SK-N-SH (cell line): ENCODE measurements at regions not wholly inside any gene's neighbourhood (a gene's known extent, or its start where the extent isn't known, plus 50 kb on each side); places are given as distances from the start of the nearest gene placed in this dataset.

ENCODE experiments used
- CHD2 ChIP-seq: fragments of 150-350 bp; IDR thresholded peaks from 2 replicates; pipeline ENCODE4 v1.6.1; 2018; ENCODE audit warnings: low read length; ENCODE audit not compliant: partially characterized antibody
- EZH2phosphoT487 ChIP-seq: fragments of 200-600 bp; sonication (generic); IDR thresholded peaks from 2 replicates; pipeline ENCODE4 v1.6.1; 2017; ENCODE audit warnings: low read depth, mixed run types, mild to moderate bottlenecking, antibody characterized with exemption, moderate library complexity, borderline replicate concordance
- GABPA ChIP-seq: IDR thresholded peaks from 2 replicates; pipeline ENCODE4 v1.4.0; 2012; ENCODE audit warnings: low read depth, mild to moderate bottlenecking
- JUND ChIP-seq: IDR thresholded peaks from 2 replicates; pipeline ENCODE4 v1.4.0; 2012
- POLR2AphosphoS5 ChIP-seq: IDR thresholded peaks from 2 replicates; pipeline ENCODE4 v1.6.1; 2012; ENCODE audit warnings: low read depth, low read length
- SIN3A ChIP-seq: IDR thresholded peaks from 2 replicates; pipeline ENCODE4 v1.6.1; 2012; ENCODE audit warnings: low read depth, mild to moderate bottlenecking, low read length, moderate library complexity, borderline replicate concordance
- SMC3 ChIP-seq: IDR thresholded peaks from 2 replicates; pipeline ENCODE4 v1.6.1; 2012; ENCODE audit warnings: low read depth, low read length, improper control_type of control experiment
- TF ChIP-seq, protein P1 (sequence below): fragments of 200-600 bp; sonication (generic); IDR thresholded peaks from 2 replicates; pipeline ENCODE4 v1.6.1; 2017; ENCODE audit warnings: antibody characterized with exemption, mild to moderate bottlenecking, moderate library complexity
- TF ChIP-seq, protein P2 (sequence below): fragments of 150-350 bp; IDR thresholded peaks from 2 replicates; pipeline ENCODE4 v1.6.1; 2017; ENCODE audit warnings: antibody characterized with exemption, low read length, low read depth, borderline replicate concordance
- TF ChIP-seq, protein P3 (sequence below): IDR thresholded peaks from 2 replicates; pipeline ENCODE4 v1.6.1; 2012; ENCODE audit warnings: mild to moderate bottlenecking, low read depth, low read length, moderate library complexity

DNA sequence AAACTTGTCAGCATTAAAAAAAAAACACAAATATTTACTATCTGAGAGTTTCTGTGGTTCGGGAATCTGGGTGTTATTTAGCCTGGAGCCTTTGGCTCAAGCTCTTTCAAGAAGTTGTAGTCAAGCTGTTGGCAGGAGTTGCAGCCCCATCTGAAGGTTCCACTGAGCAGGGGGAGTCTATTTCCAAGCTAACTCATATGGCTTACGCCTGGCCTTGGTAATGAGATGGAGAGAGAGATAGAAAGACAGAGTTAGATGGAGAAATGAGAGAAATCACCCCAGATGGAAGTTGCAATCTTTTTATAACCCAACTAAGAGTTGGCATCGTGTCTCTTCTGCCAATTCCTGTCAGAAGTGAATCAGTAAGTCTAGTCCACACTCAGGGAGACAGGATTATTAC lies 1075.2 kb upstream of the SEMA6A start:
- TF ChIP-seq, protein P1, sequence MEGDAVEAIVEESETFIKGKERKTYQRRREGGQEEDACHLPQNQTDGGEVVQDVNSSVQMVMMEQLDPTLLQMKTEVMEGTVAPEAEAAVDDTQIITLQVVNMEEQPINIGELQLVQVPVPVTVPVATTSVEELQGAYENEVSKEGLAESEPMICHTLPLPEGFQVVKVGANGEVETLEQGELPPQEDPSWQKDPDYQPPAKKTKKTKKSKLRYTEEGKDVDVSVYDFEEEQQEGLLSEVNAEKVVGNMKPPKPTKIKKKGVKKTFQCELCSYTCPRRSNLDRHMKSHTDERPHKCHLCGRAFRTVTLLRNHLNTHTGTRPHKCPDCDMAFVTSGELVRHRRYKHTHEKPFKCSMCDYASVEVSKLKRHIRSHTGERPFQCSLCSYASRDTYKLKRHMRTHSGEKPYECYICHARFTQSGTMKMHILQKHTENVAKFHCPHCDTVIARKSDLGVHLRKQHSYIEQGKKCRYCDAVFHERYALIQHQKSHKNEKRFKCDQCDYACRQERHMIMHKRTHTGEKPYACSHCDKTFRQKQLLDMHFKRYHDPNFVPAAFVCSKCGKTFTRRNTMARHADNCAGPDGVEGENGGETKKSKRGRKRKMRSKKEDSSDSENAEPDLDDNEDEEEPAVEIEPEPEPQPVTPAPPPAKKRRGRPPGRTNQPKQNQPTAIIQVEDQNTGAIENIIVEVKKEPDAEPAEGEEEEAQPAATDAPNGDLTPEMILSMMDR: no peak
- TF ChIP-seq POLR2AphosphoS5 (no peak), SMC3 (no peak), JUND (no peak), CHD2 (no peak), EZH2phosphoT487 (no peak), SIN3A (no peak), GABPA (no peak)
- TF ChIP-seq, protein P2, sequence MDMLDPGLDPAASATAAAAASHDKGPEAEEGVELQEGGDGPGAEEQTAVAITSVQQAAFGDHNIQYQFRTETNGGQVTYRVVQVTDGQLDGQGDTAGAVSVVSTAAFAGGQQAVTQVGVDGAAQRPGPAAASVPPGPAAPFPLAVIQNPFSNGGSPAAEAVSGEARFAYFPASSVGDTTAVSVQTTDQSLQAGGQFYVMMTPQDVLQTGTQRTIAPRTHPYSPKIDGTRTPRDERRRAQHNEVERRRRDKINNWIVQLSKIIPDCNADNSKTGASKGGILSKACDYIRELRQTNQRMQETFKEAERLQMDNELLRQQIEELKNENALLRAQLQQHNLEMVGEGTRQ: no peak
- TF ChIP-seq, protein P3, sequence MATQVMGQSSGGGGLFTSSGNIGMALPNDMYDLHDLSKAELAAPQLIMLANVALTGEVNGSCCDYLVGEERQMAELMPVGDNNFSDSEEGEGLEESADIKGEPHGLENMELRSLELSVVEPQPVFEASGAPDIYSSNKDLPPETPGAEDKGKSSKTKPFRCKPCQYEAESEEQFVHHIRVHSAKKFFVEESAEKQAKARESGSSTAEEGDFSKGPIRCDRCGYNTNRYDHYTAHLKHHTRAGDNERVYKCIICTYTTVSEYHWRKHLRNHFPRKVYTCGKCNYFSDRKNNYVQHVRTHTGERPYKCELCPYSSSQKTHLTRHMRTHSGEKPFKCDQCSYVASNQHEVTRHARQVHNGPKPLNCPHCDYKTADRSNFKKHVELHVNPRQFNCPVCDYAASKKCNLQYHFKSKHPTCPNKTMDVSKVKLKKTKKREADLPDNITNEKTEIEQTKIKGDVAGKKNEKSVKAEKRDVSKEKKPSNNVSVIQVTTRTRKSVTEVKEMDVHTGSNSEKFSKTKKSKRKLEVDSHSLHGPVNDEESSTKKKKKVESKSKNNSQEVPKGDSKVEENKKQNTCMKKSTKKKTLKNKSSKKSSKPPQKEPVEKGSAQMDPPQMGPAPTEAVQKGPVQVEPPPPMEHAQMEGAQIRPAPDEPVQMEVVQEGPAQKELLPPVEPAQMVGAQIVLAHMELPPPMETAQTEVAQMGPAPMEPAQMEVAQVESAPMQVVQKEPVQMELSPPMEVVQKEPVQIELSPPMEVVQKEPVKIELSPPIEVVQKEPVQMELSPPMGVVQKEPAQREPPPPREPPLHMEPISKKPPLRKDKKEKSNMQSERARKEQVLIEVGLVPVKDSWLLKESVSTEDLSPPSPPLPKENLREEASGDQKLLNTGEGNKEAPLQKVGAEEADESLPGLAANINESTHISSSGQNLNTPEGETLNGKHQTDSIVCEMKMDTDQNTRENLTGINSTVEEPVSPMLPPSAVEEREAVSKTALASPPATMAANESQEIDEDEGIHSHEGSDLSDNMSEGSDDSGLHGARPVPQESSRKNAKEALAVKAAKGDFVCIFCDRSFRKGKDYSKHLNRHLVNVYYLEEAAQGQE: no peak
